Suprapubic skin (tissue), 4 donors: ENCODE measurements at regions not wholly inside any gene's neighbourhood (a gene's known extent, or its start where the extent isn't known, plus 50 kb on each side); places are given as distances from the start of the nearest gene placed in this dataset.

Experiments
- EP300 ChIP-seq: sonication (generic); formaldehyde crosslinking; IDR thresholded peaks from one replicate; pipeline ENCODE4 v1.6.1; 2017; ENCODE audit warnings: antibody characterized with exemption
- POLR2A ChIP-seq, 2 donors: fragments of 450-650 bp; IDR thresholded peaks; one replicate each; pipeline ENCODE4 v1.6.1; 2017; ENCODE audit warnings: antibody characterized with exemption in 2 of 2, mild to moderate bottlenecking in 2 of 2, moderate library complexity in 2 of 2
- POLR2AphosphoS5 ChIP-seq, 3 donors: sonication (generic); formaldehyde crosslinking; IDR thresholded peaks; one replicate each; pipeline ENCODE4 v1.6.1; 2017; ENCODE audit warnings: antibody characterized with exemption in 3 of 3
- TF ChIP-seq, protein P1 (sequence below), 2 donors: fragments of 200-600 bp in 1 of 2; fragments of 450-650 bp in 1 of 2; sonication (generic) in 1 of 2; IDR thresholded peaks; one replicate each; pipeline ENCODE4 v1.5.1; 2016 to 2019; ENCODE audit warnings: antibody characterized with exemption in 2 of 2, mild to moderate bottlenecking in 1 of 2, moderate library complexity in 1 of 2

DNA sequence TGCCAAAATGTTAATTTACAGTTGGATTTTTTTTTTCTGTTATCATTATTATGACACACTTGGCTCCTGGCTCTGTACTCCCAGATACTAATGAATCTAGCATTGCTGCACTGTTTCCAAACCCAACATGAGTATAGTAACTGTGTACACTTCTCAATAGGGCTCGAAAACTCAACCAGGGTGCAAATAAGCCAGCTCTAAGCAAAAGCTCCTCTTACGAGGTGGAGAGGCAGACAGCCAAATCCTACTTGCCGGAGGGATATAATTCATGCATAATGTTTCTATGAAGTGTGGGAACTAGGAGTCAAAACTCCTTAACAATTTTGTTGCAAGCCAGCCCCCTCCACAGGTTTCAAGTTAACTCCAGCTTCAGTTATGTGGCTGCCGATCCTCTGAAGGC lies 510.4 kb upstream of the ZP4 start:
- TF ChIP-seq, protein P1, sequence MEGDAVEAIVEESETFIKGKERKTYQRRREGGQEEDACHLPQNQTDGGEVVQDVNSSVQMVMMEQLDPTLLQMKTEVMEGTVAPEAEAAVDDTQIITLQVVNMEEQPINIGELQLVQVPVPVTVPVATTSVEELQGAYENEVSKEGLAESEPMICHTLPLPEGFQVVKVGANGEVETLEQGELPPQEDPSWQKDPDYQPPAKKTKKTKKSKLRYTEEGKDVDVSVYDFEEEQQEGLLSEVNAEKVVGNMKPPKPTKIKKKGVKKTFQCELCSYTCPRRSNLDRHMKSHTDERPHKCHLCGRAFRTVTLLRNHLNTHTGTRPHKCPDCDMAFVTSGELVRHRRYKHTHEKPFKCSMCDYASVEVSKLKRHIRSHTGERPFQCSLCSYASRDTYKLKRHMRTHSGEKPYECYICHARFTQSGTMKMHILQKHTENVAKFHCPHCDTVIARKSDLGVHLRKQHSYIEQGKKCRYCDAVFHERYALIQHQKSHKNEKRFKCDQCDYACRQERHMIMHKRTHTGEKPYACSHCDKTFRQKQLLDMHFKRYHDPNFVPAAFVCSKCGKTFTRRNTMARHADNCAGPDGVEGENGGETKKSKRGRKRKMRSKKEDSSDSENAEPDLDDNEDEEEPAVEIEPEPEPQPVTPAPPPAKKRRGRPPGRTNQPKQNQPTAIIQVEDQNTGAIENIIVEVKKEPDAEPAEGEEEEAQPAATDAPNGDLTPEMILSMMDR (IDR thresholded peaks at IDR 0.05): no peak
- TF ChIP-seq POLR2AphosphoS5 (IDR thresholded peaks at IDR 0.05): no peak
- no peak for TF ChIP-seq EP300
- TF ChIP-seq POLR2A (IDR thresholded peaks at IDR 0.05): no peak
